HepG2 (cell line): ENCODE measurements at regions not wholly inside any gene's neighbourhood (a gene's known extent, or its start where the extent isn't known, plus 50 kb on each side); places are given as distances from the start of the nearest gene placed in this dataset.

Source experiments
- ATAC-seq: fragments of 200-7000 bp; cut with Tn5 transposase; 3 replicates; pipeline ENCODE4 v1.9.1; 2020; ENCODE audit warnings: mild to moderate bottlenecking, moderate library complexity
- BruUV-seq: library from RNA; stranded (reverse); fragments of 400-500 nt; replicated peaks from 2 replicates; lab custom pipeline; 2021; lab: Mats Ljungman, UMichigan
- CTCF ChIA-PET: fragments of 300-600 bp; formaldehyde crosslinking; extraction: SDS; loops from one replicate; lab custom pipeline; 2021; ENCODE audit warnings: low total read pairs, inconsistent platforms, low intra/inter-chr PET ratio; lab: Yijun Ruan, JAX
- POLR2A ChIA-PET: fragments of 350-600 bp; sonication (Branson Sonifier 250); formaldehyde crosslinking; loops from one replicate; lab custom pipeline; 2020; ENCODE audit warnings: antibody characterized with exemption, inconsistent platforms; lab: Yijun Ruan, JAX
- DNase-seq: peaks from one replicate; pipeline ENCODE4 v3.0.0-alpha.2; 2015; ENCODE audit warnings: low spot score
- FAIRE-seq: peaks from 3 replicates; lab custom pipeline; 2011; peaks lifted over from hg19 to GRCh38; lab: Jason Lieb, UNC
- H2AFZ ChIP-seq: one replicate; pipeline ENCODE4 v1.6.1; 2011; ENCODE audit warnings: low read length, inconsistent platforms
- H3K27ac ChIP-seq: fragments of 300-600 bp; 3 replicates; pipeline ENCODE4 v1.8.0; 2011; ENCODE audit warnings: mixed run types, mild to moderate bottlenecking, mixed read lengths, low read length, inconsistent platforms; ENCODE audit not compliant: insufficient read depth; ENCODE audit errors: extremely low read length
- H3K27me3 ChIP-seq, 2 experiments: fragments of 200-600 bp in 1 of 2; 2 replicates in 1 of 2; 3 replicates in 1 of 2; pipeline versions ENCODE4 v1.6.0 to v1.8.0; 2011; ENCODE audit warnings: low read length in 2 of 2, mild to moderate bottlenecking in 2 of 2, moderate library complexity in 2 of 2, inconsistent platforms in 1 of 2; ENCODE audit not compliant: insufficient read depth in 2 of 2, control insufficient read depth in 1 of 2
- H3K36me3 ChIP-seq, 2 experiments: fragments of 200-600 bp in 1 of 2; replicated peaks in 1 of 2; 2 replicates in 1 of 2; 3 replicates in 1 of 2; pipeline versions ENCODE4 v1.5.1 to v1.8.0; 2011; ENCODE audit warnings: low read length in 2 of 2, inconsistent platforms in 1 of 2; ENCODE audit not compliant: insufficient read depth in 2 of 2, control insufficient read depth in 1 of 2
- H3K4me1 ChIP-seq: 2 replicates; pipeline ENCODE4 v1.5.1; 2012; ENCODE audit warnings: low read length, inconsistent platforms; ENCODE audit not compliant: insufficient read depth
- H3K4me2 ChIP-seq: 2 replicates; pipeline ENCODE4 v1.6.0; 2011; ENCODE audit warnings: low read depth, low read length, inconsistent platforms
- H3K4me3 ChIP-seq, 3 experiments: fragments of 200-600 bp in 1 of 3; sonication (generic), shearing (Covaris generic) in 1 of 3; replicated peaks in 1 of 3; 2 replicates each; pipeline ENCODE4 v1.5.1; 2011 to 2016; ENCODE audit warnings: low read length in 3 of 3, inconsistent platforms in 2 of 3, low read depth in 2 of 3, mild to moderate bottlenecking in 2 of 3, control low read depth in 1 of 3, mixed read lengths in 1 of 3; ENCODE audit not compliant: insufficient read depth in 1 of 3
- H3K79me2 ChIP-seq: one replicate; pipeline ENCODE4 v1.6.1; 2011; ENCODE audit warnings: low read length, inconsistent platforms; ENCODE audit not compliant: insufficient read depth
- H3K9ac ChIP-seq: 2 replicates; pipeline ENCODE4 v1.6.0; 2011; ENCODE audit warnings: mild to moderate bottlenecking, low read depth, low read length, inconsistent platforms; ENCODE audit not compliant: insufficient read depth
- H3K9me3 ChIP-seq: 2 replicates; pipeline ENCODE4 v1.5.1; 2012; ENCODE audit warnings: mild to moderate bottlenecking, low read length
- H4K20me1 ChIP-seq: 2 replicates; pipeline ENCODE4 v1.6.0; 2011; ENCODE audit warnings: inconsistent platforms, mild to moderate bottlenecking, low read length, moderate library complexity; ENCODE audit not compliant: insufficient read depth
- KDM1A ChIP-seq: IDR thresholded peaks from 2 replicates; pipeline ENCODE4 v1.6.1; 2016; ENCODE audit warnings: missing compliant biosample characterization
- PITX1 ChIP-seq: sonication (generic); formaldehyde crosslinking; IDR thresholded peaks from 2 replicates; pipeline ENCODE4 v1.5.1; 2020; ENCODE audit warnings: mild to moderate bottlenecking, missing genetic modification reagents
- SRSF1 ChIP-seq: fragments of 200-400 bp; formaldehyde crosslinking; optimal IDR thresholded peaks from 2 replicates; pipeline ENCODE3; 2017; ENCODE audit warnings: mild to moderate bottlenecking, low read depth, low read length, moderate library complexity
- ZFYVE20 ChIP-seq: sonication (generic); formaldehyde crosslinking; IDR thresholded peaks from 2 replicates; pipeline ENCODE4 v1.8.0; 2023; ENCODE audit warnings: low read depth, mild to moderate bottlenecking, moderate library complexity, missing genetic modification reagents, borderline replicate concordance
- ZNF20 ChIP-seq: sonication (generic); formaldehyde crosslinking; IDR thresholded peaks from 2 replicates; pipeline ENCODE4 v1.4.0; 2020; ENCODE audit warnings: mild to moderate bottlenecking, moderate library complexity, missing genetic modification reagents
- ZNF547 ChIP-seq: sonication (generic); formaldehyde crosslinking; IDR thresholded peaks from 2 replicates; pipeline ENCODE4 v1.5.1; 2020; ENCODE audit warnings: mild to moderate bottlenecking, missing genetic modification reagents
- WGBS: methylation state at CpG from one replicate; pipeline ENCODE4 v1.1.6; 2017; ENCODE audit warnings: low lambda C conversion rate; 5-methylcytosine and 5-hydroxymethylcytosine counted together
- in situ Hi-C: cut with HindIII; loops from 2 replicates; pipeline ENCODE4 v1.10.0; 2017; ENCODE audit warnings: low pct_unique_long_range_greater_than_20kb; ENCODE audit not compliant: extremely low pct_ligation_motif_present
- intact Hi-C: fragments of 100-400 bp; cut with micrococcal nuclease; formaldehyde crosslinking; loops from one replicate; pipeline ENCODE4 v1.10.0; 2022; ENCODE audit not compliant: unreplicated experiment
- TF ChIP-seq, protein P1 (sequence below): IDR thresholded peaks from 2 replicates; pipeline ENCODE4 v1.6.1; 2018; ENCODE audit warnings: missing genetic modification reagents
- TF ChIP-seq, protein P2 (sequence below): sonication (generic); formaldehyde crosslinking; IDR thresholded peaks from 2 replicates; pipeline ENCODE4 v1.5.0; 2020; ENCODE audit warnings: mild to moderate bottlenecking, missing genetic modification reagents

DNA sequence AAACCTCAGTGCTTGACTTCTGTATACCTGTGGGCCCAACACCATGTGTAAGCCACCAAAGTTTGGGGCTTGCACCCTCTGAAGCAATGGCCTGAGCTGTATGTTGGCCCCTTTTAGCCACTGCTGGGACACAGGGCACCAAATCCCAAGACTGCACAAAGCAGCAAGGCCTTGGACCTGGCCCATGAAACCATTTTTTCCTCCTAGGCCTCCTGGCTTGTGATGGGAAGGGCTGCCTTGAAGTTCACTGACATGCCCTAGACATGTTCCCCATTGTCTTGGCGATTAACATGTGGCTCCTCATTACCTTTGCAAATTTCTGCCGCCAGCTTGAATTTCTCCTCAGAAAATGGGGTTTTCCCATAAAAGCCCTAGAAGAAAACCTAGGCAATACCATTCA, 345.5 kb downstream of the MLLT3 start:
- no peak overlapping the region for H2AFZ ChIP-seq
- H3K79me2 ChIP-seq, result no peaks in the 10 kb centered on the region
- no peak overlapping the region for H3K27ac ChIP-seq
- intact Hi-C loops (no loop called here), in situ Hi-C loops (no loop called here)
- 23% methylated on average over 2 of the region's 2 CpGs for WGBS
- ATAC-seq (no peak), FAIRE-seq (no peak), DNase-seq (no peak)
- ChIA-PET POLR2A (no interaction called here), CTCF (no interaction called here)
- no peaks in the 10 kb centered on the region for H4K20me1 ChIP-seq
- no peaks in the 10 kb centered on the region for H3K27me3 ChIP-seq
- H3K4me3 ChIP-seq, result no peak overlapping the region
- H3K9me3 ChIP-seq, result peaks cover 6% of the 10 kb centered on the region
- H3K36me3 ChIP-seq, result no peaks in the 10 kb centered on the region
- H3K4me2 ChIP-seq, result no peak overlapping the region
- TF ChIP-seq ZNF547 (no peak), SRSF1 (no peak), PITX1 (CRISPR knock-in tag) (no peak), ZNF20 (CRISPR knock-in tag) (no peak), ZFYVE20 (no peak), KDM1A (CRISPR knock-in tag) (no peak)
- TF ChIP-seq, protein P1, sequence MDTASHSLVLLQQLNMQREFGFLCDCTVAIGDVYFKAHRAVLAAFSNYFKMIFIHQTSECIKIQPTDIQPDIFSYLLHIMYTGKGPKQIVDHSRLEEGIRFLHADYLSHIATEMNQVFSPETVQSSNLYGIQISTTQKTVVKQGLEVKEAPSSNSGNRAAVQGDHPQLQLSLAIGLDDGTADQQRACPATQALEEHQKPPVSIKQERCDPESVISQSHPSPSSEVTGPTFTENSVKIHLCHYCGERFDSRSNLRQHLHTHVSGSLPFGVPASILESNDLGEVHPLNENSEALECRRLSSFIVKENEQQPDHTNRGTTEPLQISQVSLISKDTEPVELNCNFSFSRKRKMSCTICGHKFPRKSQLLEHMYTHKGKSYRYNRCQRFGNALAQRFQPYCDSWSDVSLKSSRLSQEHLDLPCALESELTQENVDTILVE, result no peak
- TF ChIP-seq, protein P2, sequence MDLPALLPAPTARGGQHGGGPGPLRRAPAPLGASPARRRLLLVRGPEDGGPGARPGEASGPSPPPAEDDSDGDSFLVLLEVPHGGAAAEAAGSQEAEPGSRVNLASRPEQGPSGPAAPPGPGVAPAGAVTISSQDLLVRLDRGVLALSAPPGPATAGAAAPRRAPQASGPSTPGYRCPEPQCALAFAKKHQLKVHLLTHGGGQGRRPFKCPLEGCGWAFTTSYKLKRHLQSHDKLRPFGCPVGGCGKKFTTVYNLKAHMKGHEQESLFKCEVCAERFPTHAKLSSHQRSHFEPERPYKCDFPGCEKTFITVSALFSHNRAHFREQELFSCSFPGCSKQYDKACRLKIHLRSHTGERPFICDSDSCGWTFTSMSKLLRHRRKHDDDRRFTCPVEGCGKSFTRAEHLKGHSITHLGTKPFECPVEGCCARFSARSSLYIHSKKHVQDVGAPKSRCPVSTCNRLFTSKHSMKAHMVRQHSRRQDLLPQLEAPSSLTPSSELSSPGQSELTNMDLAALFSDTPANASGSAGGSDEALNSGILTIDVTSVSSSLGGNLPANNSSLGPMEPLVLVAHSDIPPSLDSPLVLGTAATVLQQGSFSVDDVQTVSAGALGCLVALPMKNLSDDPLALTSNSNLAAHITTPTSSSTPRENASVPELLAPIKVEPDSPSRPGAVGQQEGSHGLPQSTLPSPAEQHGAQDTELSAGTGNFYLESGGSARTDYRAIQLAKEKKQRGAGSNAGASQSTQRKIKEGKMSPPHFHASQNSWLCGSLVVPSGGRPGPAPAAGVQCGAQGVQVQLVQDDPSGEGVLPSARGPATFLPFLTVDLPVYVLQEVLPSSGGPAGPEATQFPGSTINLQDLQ, result no peak
- no peak overlapping the region for H3K9ac ChIP-seq
- no peaks in the 10 kb centered on the region for H3K4me1 ChIP-seq
- no TSS peak for BruUV-seq
